ENCODE measurements at regions not wholly inside any gene's neighbourhood (a gene's known extent, or its start where the extent isn't known, plus 50 kb on each side); places are given as distances from the start of the nearest gene placed in this dataset.

DNA sequence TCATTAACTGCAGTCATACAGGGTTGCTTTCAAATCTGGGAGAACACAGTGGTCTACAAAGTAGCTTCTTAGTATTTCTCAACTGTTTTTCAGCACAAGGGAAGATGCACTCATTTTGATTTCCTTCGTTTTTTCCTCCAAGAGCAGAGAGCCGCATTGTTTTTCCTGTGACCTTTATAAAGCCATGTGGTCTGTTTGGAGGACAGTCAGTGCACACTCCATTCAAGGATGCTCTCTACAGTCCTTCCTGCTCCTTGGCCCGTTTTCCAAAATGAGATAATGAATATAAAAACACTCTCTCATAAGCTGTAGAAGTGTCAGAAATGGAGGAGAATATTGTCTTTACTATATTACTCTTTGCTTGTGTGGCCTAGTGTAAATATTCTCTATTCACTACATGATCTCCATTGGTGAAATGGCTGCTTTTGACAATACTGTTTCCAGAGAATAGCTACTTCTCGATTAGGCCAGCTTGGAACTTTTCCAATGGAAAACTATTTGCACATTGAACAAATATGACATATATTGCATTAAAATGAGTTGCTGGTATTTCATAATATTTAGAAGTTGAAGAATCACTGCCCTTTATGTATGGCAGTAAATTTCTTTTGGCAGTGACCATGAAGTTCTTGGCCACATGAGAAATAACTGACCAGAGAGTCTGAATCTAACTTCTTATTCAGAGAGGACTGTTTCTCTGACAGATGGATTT is 393.1 kb upstream of the RGS6 start:
- H3K4me3 ChIP-seq (ENCODE audit: low read length): no peak overlapping the region
- TF ChIP-seq, protein P1, sequence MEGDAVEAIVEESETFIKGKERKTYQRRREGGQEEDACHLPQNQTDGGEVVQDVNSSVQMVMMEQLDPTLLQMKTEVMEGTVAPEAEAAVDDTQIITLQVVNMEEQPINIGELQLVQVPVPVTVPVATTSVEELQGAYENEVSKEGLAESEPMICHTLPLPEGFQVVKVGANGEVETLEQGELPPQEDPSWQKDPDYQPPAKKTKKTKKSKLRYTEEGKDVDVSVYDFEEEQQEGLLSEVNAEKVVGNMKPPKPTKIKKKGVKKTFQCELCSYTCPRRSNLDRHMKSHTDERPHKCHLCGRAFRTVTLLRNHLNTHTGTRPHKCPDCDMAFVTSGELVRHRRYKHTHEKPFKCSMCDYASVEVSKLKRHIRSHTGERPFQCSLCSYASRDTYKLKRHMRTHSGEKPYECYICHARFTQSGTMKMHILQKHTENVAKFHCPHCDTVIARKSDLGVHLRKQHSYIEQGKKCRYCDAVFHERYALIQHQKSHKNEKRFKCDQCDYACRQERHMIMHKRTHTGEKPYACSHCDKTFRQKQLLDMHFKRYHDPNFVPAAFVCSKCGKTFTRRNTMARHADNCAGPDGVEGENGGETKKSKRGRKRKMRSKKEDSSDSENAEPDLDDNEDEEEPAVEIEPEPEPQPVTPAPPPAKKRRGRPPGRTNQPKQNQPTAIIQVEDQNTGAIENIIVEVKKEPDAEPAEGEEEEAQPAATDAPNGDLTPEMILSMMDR (conservative IDR thresholded peaks at IDR 0.05; ENCODE audit: low read length): no peak
- DNase-seq (ENCODE audit: low read depth): peak; percentile 67

DNA sequence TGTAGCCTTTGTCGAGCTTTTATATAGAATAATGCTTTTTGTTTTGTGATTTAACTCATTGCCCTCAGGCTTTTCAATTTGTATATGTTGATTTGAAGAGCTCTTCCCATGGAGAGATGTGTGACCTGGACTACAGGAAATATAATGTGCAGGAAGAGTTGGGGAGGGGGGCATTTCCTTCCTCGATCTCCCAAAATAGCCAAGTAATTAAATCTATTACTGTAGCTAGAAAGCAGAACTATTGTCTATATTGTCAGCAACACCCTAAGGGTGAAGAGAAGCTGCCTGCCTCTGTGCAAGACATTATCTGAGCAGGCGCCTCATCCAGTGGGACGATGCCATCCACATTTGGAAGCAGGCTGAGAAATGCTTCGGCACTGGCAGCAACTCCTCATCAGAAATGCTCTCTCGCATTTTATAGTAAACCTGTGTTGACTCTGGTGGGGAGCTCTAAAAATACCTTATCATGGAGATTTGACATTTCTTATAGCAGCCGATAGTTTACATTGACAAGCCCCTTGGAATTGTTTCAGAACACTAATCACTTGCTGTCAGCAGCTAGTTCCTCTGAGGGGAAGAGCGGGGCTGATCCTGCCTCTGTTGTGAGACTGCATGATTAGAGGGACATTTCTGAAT is 392.5 kb upstream of the RGS6 start:
- TF ChIP-seq, protein P1 (conservative IDR thresholded peaks at IDR 0.05; ENCODE audit: low read length): no peak
- no peak overlapping the region for H3K4me3 ChIP-seq (ENCODE audit: low read length)
- DNase-seq (ENCODE audit: low read depth): no peak

DNA sequence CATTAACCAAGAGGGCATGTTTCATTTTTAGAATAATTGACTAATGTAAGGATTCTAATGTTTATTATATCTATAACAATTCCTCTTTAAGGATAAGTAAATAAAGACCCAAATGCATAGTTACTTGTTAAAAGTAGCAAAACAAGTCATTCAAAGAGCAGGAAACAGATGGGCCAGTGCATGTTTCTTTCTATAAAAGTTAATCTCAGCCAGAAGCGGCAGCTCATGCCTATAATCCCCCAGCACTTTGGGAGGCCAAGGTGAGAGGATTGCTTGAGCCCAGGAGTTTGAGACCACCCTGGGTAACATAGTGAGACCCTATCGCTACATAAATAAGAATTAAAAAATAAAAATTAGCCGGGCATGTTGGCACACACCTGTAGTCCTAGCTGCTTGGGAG is 391.0 kb upstream of the RGS6 start:
- no peak overlapping the region for H3K4me3 ChIP-seq (ENCODE audit: low read length)
- no peak for DNase-seq (ENCODE audit: low read depth)
- TF ChIP-seq, protein P1 (conservative IDR thresholded peaks at IDR 0.05; ENCODE audit: low read length): no peak

DNA sequence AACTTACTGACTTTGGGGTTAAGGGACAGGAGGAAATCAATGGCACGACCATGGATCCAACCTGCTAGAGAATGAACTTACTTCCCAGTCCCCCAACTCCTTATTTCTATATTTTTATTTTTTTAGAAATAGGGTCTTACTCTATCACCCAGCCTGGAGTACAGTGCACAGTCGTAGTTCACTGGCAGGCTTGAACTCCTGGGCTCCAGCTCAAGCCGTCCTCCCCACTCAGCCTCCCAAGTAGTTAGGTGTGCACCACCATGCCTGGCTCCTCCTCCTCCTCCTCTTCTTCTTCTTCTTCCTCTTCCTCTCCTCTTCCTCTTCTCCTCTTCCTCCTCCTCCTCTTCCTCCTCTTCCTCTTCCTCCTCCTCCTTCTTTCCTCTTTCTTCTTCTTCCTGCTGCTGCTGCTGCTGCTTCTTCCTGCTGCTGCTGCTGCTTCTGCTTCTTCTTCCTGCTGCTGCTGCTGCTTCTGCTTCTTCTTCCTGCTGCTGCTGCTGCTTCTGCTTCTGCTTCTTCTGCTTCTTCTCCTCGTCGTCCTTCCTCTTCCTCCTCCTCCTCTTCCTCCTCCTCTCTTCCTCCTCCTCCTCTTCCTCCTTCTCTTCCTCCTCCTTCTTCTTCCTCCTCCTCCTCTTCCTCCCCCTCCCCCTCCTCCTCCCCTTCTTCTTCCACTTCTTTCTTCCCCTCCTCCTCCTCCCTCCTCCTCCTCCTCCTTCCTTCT is 390.1 kb upstream of the RGS6 start:
- no peak overlapping the region for H3K4me3 ChIP-seq (ENCODE audit: low read length)
- TF ChIP-seq, protein P1 (conservative IDR thresholded peaks at IDR 0.05; ENCODE audit: low read length): no peak
- no peak for DNase-seq (ENCODE audit: low read depth)

DNA sequence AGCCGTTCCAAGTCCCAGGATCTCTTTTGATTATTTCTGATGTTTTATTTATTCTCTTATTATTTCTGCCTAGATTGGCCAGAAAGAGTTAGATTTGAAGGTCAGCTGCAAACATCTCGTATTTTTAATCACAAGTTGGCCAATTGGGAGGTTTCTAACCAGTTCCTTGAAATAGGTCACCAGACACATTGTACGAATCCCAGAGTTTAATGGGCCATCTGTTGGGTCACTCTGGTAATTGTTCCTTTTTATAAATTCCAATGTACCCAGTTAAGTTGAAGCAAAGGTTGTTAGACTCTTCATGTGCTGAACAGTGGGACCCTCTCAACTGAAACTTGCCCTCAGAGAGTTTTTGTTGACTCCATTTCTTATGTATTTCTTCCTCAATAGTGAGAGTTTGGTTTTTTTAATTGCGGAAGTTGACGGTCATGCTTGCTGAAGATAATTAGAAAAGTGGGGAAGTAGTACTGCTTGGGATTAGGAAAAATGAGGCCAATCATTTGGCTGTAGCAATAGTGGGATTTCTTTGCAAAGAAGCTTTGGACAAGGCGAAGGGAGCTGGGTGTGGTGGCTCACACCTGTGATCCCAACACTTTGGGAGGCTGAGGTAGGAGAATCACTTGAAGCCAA is 382.7 kb upstream of the RGS6 start:
- no peak overlapping the region for H3K4me3 ChIP-seq (ENCODE audit: low read length)
- TF ChIP-seq, protein P1 (conservative IDR thresholded peaks at IDR 0.05; ENCODE audit: low read length): no peak
- no peak for DNase-seq (ENCODE audit: low read depth)

DNA sequence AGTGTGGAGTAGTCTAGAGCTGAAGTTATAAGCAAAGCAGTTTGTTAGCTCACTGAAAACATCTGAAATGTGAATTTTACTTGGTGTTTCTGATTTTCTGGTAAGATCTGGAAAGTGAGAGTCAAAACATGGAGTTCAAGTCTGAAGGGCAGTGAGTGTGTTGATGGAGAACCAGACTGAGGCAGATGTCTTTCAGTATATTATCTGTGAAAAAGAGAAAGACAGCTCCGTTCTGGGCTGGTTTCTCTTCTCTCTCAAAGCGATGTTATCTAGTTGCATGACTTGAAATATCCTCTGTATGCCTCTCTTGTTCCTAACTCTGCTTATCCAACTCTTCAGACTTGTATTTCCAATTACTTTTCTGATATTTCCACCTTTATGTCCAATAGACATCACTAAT is 381.9 kb upstream of the RGS6 start:
- DNase-seq (ENCODE audit: low read depth): no peak
- H3K4me3 ChIP-seq (ENCODE audit: low read length): no peak overlapping the region
- TF ChIP-seq, protein P1 (conservative IDR thresholded peaks at IDR 0.05; ENCODE audit: low read length): no peak
